Ramos (cell line): ENCODE measurements at regions not wholly inside any gene's neighbourhood (a gene's known extent, or its start where the extent isn't known, plus 50 kb on each side); places are given as distances from the start of the nearest gene placed in this dataset.

ENCODE experiments used
- in situ Hi-C: fragments of 300-500 bp; cut with MboI; formaldehyde crosslinking; loops from one replicate; pipeline ENCODE4 v1.14.3; 2022; ENCODE audit warnings: low sequenced_read_pairs; ENCODE audit not compliant: unreplicated experiment

DNA sequence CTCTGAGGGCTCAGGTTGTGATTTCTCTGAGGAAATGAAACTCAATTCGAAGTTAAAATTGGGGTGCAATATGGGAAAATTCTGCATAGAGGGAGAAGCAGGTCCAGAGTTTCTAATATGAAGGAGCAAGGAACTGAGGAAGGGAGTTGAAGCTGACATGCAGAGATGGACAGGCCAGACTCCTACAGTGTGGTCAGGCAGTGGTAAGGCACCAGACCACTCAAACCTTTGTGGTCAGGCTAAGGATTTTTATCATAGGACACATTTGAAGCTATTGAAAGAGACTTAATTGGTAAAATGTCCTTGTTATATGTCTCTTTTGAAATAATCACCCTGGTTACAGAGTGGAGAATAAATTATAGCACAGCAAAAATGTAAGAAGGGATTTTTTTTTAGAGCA, 1074.8 kb upstream of the CDH2 start:
- in situ Hi-C loops, result no loop called here

DNA sequence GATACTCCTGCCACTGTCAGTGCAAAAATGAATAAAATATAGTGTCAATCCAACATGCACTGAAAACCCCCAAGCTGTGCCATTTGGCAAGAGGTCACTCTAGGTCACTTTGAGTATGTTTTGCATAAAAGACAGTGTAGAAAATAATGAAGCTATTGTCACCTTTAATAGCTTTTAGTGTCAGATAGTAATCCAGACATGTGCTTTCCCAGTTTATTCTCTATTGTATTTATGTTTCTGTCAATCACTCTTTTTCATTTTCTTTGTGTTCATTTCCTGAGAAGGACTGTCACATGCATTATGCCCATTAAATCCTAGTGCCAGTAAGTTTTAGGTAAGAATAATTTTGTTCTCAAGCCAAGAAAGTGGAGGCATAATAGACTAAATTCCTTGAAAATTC, 1073.9 kb upstream of the CDH2 start:
- in situ Hi-C loops, result no loop called here

DNA sequence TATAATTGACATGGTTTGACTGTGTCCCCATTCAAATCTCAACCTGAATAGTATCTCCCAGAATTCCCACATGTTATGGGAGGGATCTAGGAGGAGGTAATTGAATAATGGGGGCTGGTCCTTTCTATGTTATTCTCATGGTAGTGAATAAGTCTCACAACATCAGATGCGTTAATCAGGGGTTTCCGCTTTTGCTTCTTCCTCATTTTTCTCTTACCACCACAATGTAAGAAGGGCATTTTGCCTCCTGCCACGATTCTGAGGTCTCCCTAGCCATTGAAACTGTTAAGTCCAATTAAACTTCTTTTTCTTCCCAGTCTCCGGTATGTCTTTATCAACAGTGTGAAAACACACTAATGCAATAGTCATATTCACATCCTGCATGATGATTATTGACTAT, 1073.3 kb upstream of the CDH2 start:
- in situ Hi-C loops, result no loop called here

DNA sequence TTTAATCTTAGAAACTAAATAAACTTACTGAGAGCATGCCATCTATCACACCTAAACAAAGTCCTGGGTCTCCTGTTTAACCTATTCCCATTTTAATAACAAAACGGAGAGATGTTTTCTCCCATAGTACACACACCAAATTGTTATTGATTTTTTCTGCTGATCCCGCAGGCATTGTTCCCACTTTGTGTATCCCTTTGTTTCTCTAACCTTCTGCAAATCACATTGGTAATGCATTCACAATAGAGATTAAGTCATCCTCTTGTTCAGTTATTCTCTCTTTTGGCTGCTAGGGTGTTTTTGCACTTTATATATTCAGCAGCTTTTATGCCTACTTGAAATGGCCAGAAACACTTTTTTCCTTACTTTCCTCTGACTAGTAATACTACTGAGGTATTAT, 1071.9 kb upstream of the CDH2 start:
- in situ Hi-C loops, result no loop called here

DNA sequence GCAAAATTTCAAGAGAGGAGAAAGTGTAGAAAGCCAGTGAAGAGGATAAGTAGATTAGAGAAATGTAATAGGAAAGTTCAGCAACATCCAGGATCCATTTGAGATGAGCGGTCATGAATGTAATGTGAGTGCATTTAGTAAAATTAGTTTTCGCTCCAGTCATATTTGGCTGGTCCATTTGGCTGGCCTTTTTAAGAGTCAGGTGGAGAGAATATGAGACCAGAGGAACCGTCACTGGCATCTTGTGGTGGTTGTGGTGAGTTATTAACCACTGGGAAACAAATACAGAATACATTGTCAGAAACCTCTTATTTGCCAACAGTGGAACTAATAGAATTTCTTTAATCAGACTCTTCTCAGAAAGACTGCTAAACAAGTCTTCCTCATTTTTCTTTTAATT, 1064.3 kb upstream of the CDH2 start:
- in situ Hi-C loops, result no loop called here

DNA sequence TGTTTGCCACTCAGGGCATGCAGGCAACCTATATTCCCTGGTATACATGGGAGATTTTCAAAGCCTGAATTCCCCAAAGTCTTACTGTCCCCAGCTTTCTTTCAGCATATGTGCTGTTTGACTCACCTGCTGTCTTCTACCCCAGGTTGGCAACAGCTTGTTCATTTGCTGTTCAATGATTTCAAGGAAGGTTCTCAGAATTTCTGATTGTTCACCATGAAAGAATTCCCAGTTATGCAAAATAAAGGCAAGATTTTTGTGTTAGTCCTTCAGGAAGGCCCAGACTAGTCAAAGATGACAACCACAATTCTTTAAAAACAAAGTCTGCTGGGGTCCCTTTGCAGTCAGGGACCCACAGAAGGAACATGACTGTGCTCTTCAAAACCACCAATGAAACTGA, 1057.8 kb upstream of the CDH2 start:
- in situ Hi-C loops, result no loop called here

DNA sequence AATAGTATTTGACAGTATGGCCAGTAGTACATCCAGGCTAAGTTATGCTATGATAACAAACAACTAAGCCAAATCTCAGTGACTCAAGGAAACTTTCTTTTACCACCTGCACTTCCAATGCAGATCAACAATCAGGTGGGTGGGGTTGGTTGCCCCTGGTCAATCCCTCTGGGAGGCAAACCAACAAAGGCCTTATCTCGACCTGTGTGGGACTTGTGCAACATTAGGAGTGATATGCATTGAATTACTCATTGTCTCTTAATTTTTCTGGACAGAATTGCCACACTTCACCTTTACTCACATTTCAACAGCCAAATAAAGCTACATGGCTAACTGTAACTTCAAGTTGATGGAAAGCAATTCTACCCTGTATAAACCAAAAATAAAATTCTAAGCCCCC, 1049.3 kb upstream of the CDH2 start:
- in situ Hi-C loops, result no loop called here

DNA sequence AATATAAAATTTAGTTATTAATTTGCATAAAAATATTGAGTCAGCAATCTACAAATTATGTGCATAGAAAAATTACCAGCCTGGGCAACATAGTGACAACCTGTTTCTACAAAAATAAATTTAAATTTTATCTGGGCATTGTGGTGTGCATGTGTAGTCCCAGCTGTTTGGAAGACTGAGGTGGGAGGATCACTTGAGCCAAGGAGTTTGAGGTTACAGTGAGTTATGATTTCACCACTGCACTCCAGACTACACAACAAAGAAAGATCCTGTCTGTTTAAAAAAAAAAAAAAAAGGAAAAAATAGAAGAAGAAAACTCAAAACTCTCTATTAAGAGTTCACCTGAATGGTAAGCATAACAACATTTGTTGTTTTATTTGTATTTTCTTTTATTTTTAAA, 1048.4 kb upstream of the CDH2 start:
- in situ Hi-C loops, result no loop called here

DNA sequence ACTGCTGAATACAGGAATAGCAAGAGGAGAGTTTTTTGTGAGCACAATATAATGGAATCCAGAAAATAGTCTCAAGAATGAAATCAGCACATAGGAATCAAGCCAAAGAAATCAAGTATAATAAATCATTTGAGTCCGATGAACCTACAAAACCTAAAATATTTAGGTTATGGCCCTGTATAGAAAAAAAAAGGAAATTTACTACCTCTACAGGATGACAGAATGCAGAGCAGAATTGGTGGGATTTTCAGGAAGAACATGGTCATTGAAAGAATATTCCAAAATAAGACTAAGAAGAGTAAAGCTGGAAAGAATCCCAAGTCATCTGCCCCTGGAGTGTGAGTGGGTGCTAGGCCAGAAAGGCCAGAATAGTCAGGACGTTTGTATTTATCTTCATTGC, 1041.2 kb upstream of the CDH2 start:
- in situ Hi-C loops, result no loop called here

DNA sequence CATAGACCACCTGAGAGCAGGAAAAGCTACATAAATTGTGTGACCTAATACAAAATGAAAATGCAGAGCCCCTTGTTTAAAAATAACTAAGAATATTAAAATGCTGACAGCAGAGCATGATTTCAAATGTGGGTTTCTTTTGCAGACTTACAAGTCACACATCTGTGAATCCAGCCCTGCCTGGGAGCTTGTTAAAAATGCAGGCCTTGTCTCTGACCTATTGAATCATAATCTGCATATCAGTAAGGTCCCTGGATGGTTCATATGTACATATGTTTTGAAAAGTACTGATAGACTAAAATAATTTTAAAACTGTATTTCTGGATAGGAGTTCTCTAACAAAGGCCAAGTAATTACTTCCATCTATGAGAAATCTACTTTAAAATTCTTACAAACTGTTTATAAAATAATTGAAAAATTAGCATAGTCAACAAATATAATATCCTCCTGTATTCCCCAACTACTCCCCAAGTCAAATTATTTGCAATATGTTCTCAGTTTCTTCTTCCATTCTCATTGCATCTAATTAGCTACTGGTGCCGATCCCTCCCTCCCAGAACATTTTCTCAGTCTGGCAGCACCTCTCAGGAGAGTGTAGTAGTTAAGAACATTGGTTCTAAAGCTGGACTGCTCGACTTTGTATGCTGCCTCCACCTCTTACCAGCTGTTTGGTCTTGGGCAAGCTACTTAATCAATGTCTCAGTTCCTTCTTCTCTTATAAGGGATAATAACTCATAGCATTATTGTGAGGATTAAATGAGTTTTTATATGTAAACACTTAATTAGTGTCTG, 1040.4 kb upstream of the CDH2 start:
- in situ Hi-C loops, result no loop called here

DNA sequence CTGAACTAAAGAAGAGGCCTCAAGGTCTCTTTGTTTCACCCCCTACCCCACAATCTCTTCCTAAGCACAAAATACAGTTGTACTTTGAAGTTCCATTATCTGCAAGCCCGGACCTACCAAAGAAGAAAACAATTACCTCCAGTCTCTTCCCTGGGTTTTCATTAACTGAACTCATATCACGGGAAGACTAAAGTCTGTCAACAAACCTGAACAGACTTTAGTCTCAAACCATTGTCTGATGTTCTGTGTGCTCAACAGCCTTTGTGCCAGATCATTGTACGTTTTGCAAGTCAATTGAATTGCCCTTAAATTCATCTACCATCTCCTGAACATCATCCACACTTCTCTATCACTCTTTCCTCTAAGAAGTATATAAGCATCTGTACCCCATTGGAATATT, 1021.9 kb upstream of the CDH2 start:
- in situ Hi-C loops, result no loop called here

DNA sequence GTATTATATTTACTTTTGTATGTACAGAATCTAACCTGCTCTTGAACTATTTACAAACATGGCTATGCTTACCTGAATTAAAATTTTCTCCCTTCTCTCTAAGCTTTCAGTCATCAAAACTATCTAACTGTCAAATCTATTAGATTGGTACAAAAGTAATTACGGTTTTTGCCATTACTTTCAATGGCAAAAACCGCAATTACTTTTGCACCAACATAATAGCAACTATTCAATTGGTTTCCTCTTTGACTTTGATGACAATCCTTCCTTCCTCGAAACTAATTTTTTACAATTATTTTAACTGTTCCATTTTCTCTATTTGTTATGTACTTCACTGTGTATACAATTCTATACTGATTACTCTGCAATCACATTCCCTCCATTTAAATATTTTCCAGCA, 1019.4 kb upstream of the CDH2 start:
- in situ Hi-C loops, result no loop called here

DNA sequence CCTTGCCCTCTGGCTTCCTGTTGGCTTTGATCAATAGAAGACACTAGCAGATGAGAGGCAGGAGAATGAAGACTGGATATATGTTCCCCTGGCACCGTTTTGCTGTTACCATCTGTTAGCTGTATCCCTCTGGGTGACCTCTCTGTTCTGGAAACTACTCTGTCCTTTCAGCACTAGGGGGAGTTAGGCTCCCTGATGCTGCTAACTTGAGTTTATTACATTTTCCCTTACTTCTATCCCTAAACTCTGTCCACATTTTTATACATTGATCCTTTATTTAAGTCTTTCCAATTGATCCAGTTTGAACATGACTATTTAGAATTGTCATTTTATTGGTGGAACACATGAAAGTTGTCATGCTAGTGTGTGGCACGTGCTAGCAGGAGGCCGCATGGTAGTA, 1014.3 kb upstream of the CDH2 start:
- in situ Hi-C loops, result no loop called here

DNA sequence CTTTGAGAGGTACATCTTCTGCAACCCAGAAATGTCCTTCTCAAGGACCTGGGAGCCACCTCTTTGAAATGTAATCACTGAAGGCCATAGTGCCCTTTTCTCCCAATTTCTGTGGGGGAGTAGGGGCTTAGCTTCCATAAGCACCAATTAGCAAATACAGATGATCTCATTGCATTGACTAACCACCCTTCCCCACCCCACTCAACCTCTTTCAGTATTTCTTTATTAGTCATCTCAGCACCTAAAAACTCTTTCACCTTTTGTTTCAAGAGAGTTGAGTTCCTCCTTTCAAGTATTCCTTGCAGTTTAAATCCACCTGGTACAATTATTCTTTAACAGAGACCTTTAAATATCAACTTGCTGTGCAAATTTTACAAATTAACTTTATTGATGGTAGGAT, 1011.8 kb upstream of the CDH2 start:
- in situ Hi-C loops, result no loop called here

DNA sequence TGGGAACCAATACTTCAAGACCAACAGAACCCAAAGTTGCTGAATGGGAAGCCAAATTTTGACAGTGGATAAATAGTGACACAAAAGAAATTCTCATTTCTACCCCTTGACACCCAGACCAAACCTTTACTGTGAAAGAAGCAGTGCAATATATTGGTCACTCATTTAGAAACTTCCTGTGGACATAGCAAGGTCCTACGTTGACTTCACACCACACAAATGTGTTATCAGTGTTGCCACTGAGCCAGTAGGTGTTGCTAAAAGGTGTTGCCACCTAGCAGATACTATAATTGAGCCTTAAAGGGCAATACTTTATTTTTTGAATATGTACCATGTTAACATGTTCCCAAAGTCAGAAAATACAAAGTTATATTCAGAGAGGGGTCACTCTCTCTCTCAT, 1008.9 kb upstream of the CDH2 start:
- in situ Hi-C loops, result no loop called here

DNA sequence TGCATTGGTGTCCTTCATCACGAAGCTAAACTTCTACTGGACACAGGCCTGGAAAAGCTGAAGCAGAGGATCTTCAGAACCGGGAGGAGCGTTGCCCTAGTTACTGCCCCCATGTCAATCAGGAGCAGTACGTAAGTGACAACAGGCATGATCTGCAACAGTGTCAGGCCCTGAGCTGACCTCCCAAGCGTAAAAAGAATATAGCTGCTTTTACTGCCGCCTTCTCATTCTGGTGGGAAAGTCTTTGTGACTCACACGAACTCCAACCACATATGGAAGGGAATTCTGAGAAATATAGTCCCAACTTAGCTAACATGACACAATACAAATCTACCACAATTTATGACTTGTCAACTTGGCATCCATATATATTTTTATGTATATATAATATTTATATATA, 1007.7 kb upstream of the CDH2 start:
- in situ Hi-C loops, result no loop called here

DNA sequence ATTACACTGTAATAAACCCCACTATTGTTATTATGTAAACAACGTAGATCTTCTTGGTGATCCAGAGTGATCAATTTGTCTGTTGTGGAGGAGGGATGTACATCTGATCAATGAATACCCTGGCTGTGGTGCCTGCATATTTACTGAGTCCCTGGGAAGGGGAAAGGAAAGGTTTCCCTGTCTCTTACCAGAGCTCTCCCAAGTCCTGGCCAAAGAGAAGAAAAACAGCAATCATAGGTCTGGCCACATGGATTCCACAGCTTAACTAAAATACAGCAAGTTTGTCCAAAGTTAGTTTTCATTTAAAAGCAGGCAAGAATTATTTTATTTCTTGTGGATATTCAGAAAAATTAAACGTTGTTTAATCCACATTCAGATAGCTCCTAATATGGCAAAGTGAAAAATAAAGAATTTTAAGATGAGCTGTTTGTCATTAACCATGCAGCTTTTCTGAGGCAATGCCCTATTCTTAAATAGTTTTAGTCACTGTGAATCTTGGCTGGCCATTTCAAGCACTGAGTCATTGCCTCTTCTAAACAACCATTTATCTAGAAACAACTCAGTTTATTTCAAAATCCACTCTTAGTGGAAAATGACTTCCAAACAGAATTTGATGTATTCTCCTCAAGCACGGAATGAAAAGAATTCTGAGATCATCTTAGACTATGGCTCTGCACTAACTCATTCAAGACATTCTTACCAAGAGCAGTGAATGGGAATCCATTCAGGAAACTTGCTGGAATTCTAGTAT, 1004.4 kb upstream of the CDH2 start:
- in situ Hi-C loops, result no loop called here

DNA sequence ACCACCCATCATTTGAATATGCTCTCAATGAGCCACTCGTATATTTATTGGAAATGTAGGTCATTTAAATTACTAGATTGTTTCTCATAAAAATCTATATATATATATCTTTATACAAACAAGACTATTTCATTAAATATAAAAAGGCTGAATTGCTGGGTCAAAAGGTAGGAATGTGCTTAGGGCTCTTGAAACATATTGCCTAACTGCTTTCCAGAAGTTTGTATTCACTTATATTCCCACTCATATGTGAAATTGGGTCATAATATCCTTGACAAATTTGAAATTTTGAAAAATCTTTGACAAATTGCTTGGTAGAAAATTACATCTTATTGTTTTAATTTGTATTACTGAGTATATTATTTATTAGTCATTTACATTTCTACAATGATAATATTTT, 999.8 kb upstream of the CDH2 start:
- in situ Hi-C loops, result no loop called here

DNA sequence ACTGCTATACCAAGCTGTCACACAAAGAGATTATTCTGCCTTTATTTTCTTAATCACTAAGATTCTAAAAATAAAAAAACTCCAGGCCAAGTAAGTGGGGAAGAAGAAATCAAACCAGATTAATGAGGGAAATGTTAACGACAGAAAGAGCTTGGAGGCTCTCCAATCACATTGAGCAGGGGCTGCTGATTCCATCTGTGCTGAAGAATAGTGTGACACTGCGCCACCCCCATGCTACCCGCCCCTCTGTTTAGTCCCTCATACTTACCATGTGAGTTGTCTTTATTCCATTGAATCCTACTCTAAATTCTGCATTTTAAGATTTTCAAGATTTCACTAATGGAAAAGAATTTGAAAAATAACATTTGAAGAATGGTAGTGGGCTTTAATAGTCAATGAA, 998.0 kb upstream of the CDH2 start:
- in situ Hi-C loops, result no loop called here

DNA sequence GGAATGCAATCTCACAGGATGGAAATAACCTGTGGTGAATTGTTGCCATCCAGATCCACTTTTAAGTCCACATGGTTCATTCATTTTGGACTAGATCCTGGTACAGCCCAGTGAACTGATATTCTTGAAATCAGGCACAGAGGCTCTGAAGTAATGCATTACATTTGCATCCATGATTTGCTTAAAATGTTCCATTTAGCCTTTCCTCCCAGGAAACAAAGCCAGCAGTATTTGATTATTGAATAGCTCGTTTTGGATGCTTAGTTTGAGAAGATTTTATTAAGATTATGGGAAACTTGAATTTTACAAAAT, 995.8 kb upstream of the CDH2 start:
- in situ Hi-C loops, result no loop called here

DNA sequence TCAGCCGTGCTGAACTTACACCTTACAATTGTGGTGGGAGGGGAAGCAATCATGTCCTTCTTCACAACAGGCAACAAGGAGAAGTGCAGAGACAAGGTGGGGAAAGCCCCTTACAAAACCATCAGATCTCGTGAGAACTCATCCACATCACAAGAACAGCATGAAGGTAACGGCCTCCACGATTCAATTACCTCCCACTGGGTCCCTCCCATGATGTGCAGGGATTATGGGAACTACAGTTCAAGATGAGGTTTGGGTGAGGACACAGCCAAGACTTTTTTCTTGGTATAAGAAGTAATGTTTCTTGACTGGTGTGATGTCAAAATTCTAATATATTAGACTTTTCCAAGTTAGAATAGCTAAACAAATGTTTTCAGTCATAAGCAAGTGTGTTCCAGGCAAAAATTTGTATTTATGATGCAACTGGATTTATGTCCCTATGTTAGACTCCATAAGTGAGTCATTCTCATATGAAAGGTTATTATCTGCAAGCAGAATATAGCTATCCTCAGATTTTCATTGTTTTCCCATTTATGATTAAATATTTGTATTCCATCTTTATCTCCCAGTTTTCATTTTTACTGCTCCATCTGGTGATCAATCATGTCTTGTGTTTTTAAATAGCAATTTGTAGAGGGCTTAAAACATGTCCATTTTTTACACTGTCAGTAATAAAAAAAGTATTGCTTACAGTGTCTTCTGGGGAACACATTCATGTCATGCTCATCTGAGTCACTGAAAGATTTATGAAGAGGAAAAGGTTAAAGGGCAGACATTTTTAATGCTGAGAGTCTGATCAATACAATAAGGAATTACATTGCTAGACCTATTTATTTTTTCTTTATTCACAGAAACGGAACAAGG, 995.2 kb upstream of the CDH2 start:
- in situ Hi-C loops, result no loop called here
